HepG2 (cell line): ENCODE measurements at regions not wholly inside any gene's neighbourhood (a gene's known extent, or its start where the extent isn't known, plus 50 kb on each side); places are given as distances from the start of the nearest gene placed in this dataset.

Source experiments
- ATAC-seq: fragments of 200-7000 bp; cut with Tn5 transposase; 3 replicates; pipeline ENCODE4 v1.9.1; 2020; ENCODE audit warnings: mild to moderate bottlenecking, moderate library complexity
- BruUV-seq: library from RNA; stranded (reverse); fragments of 400-500 nt; replicated peaks from 2 replicates; lab custom pipeline; 2021; lab: Mats Ljungman, UMichigan
- CTCF ChIA-PET: fragments of 300-600 bp; formaldehyde crosslinking; extraction: SDS; loops from one replicate; lab custom pipeline; 2021; ENCODE audit warnings: low total read pairs, inconsistent platforms, low intra/inter-chr PET ratio; lab: Yijun Ruan, JAX
- POLR2A ChIA-PET: fragments of 350-600 bp; sonication (Branson Sonifier 250); formaldehyde crosslinking; loops from one replicate; lab custom pipeline; 2020; ENCODE audit warnings: antibody characterized with exemption, inconsistent platforms; lab: Yijun Ruan, JAX
- DNase-seq: peaks from one replicate; pipeline ENCODE4 v3.0.0-alpha.2; 2015; ENCODE audit warnings: low spot score
- FAIRE-seq: peaks from 3 replicates; lab custom pipeline; 2011; peaks lifted over from hg19 to GRCh38; lab: Jason Lieb, UNC
- H2AFZ ChIP-seq: one replicate; pipeline ENCODE4 v1.6.1; 2011; ENCODE audit warnings: low read length, inconsistent platforms
- H3K27ac ChIP-seq: fragments of 300-600 bp; 3 replicates; pipeline ENCODE4 v1.8.0; 2011; ENCODE audit warnings: mixed run types, mild to moderate bottlenecking, mixed read lengths, low read length, inconsistent platforms; ENCODE audit not compliant: insufficient read depth; ENCODE audit errors: extremely low read length
- H3K27me3 ChIP-seq, 2 experiments: fragments of 200-600 bp in 1 of 2; 2 replicates in 1 of 2; 3 replicates in 1 of 2; pipeline versions ENCODE4 v1.6.0 to v1.8.0; 2011; ENCODE audit warnings: low read length in 2 of 2, mild to moderate bottlenecking in 2 of 2, moderate library complexity in 2 of 2, inconsistent platforms in 1 of 2; ENCODE audit not compliant: insufficient read depth in 2 of 2, control insufficient read depth in 1 of 2
- H3K36me3 ChIP-seq, 2 experiments: fragments of 200-600 bp in 1 of 2; replicated peaks in 1 of 2; 2 replicates in 1 of 2; 3 replicates in 1 of 2; pipeline versions ENCODE4 v1.5.1 to v1.8.0; 2011; ENCODE audit warnings: low read length in 2 of 2, inconsistent platforms in 1 of 2; ENCODE audit not compliant: insufficient read depth in 2 of 2, control insufficient read depth in 1 of 2
- H3K4me1 ChIP-seq: 2 replicates; pipeline ENCODE4 v1.5.1; 2012; ENCODE audit warnings: low read length, inconsistent platforms; ENCODE audit not compliant: insufficient read depth
- H3K4me2 ChIP-seq: 2 replicates; pipeline ENCODE4 v1.6.0; 2011; ENCODE audit warnings: low read depth, low read length, inconsistent platforms
- H3K4me3 ChIP-seq, 3 experiments: fragments of 200-600 bp in 1 of 3; sonication (generic), shearing (Covaris generic) in 1 of 3; replicated peaks in 1 of 3; 2 replicates each; pipeline ENCODE4 v1.5.1; 2011 to 2016; ENCODE audit warnings: low read length in 3 of 3, inconsistent platforms in 2 of 3, low read depth in 2 of 3, mild to moderate bottlenecking in 2 of 3, control low read depth in 1 of 3, mixed read lengths in 1 of 3; ENCODE audit not compliant: insufficient read depth in 1 of 3
- H3K79me2 ChIP-seq: one replicate; pipeline ENCODE4 v1.6.1; 2011; ENCODE audit warnings: low read length, inconsistent platforms; ENCODE audit not compliant: insufficient read depth
- H3K9ac ChIP-seq: 2 replicates; pipeline ENCODE4 v1.6.0; 2011; ENCODE audit warnings: mild to moderate bottlenecking, low read depth, low read length, inconsistent platforms; ENCODE audit not compliant: insufficient read depth
- H3K9me3 ChIP-seq: 2 replicates; pipeline ENCODE4 v1.5.1; 2012; ENCODE audit warnings: mild to moderate bottlenecking, low read length
- H4K20me1 ChIP-seq: 2 replicates; pipeline ENCODE4 v1.6.0; 2011; ENCODE audit warnings: inconsistent platforms, mild to moderate bottlenecking, low read length, moderate library complexity; ENCODE audit not compliant: insufficient read depth
- ARNT ChIP-seq: fragments of 450-650 bp; IDR thresholded peaks from 2 replicates; pipeline ENCODE4 v1.6.1; 2017
- DNMT3B ChIP-seq: conservative IDR thresholded peaks from 2 replicates; pipeline ENCODE4 v1.6.1; 2016; ENCODE audit warnings: missing biosample characterization, control low read depth
- E2F2 ChIP-seq: sonication (generic); formaldehyde crosslinking; IDR thresholded peaks from 2 replicates; pipeline ENCODE4 v1.4.0; 2020; ENCODE audit warnings: missing genetic modification reagents, borderline replicate concordance
- GMEB1 ChIP-seq: sonication (generic); formaldehyde crosslinking; IDR thresholded peaks from 2 replicates; pipeline ENCODE4 v1.5.1; 2020; ENCODE audit warnings: missing genetic modification reagents, mild to moderate bottlenecking, borderline replicate concordance
- KLF11 ChIP-seq: IDR thresholded peaks from 2 replicates; pipeline ENCODE4 v1.6.1; 2016; ENCODE audit warnings: missing compliant biosample characterization
- KMT2B ChIP-seq: IDR thresholded peaks from 2 replicates; pipeline ENCODE4 v1.6.1; 2016; ENCODE audit warnings: missing genetic modification reagents, missing compliant biosample characterization
- ZNF549 ChIP-seq: sonication (generic); formaldehyde crosslinking; IDR thresholded peaks from 2 replicates; pipeline ENCODE4 v1.5.0; 2020; ENCODE audit warnings: missing genetic modification reagents
- ZNF589 ChIP-seq: sonication (generic); formaldehyde crosslinking; conservative IDR thresholded peaks from 2 replicates; pipeline ENCODE4 v1.8.0; 2022; ENCODE audit warnings: mild to moderate bottlenecking, moderate library complexity, missing genetic modification reagents
- ZNF614 ChIP-seq: IDR thresholded peaks from 2 replicates; pipeline ENCODE4 v1.6.1; 2018; ENCODE audit warnings: missing biosample characterization, missing genetic modification reagents, inconsistent platforms, borderline replicate concordance
- ZNF768 ChIP-seq: sonication (generic); formaldehyde crosslinking; IDR thresholded peaks from 2 replicates; pipeline ENCODE4 v1.4.0; 2020; ENCODE audit warnings: missing genetic modification reagents
- WGBS: methylation state at CpG from one replicate; pipeline ENCODE4 v1.1.6; 2017; ENCODE audit warnings: low lambda C conversion rate; 5-methylcytosine and 5-hydroxymethylcytosine counted together
- in situ Hi-C: cut with HindIII; loops from 2 replicates; pipeline ENCODE4 v1.10.0; 2017; ENCODE audit warnings: low pct_unique_long_range_greater_than_20kb; ENCODE audit not compliant: extremely low pct_ligation_motif_present
- intact Hi-C: fragments of 100-400 bp; cut with micrococcal nuclease; formaldehyde crosslinking; loops from one replicate; pipeline ENCODE4 v1.10.0; 2022; ENCODE audit not compliant: unreplicated experiment

- no peak for TF ChIP-seq ZNF549 (CRISPR knock-in tag)
Observed at GRCh38 chr7:25625306-25625992, 397.2 kb upstream of the NPVF start (continued).

DNA sequence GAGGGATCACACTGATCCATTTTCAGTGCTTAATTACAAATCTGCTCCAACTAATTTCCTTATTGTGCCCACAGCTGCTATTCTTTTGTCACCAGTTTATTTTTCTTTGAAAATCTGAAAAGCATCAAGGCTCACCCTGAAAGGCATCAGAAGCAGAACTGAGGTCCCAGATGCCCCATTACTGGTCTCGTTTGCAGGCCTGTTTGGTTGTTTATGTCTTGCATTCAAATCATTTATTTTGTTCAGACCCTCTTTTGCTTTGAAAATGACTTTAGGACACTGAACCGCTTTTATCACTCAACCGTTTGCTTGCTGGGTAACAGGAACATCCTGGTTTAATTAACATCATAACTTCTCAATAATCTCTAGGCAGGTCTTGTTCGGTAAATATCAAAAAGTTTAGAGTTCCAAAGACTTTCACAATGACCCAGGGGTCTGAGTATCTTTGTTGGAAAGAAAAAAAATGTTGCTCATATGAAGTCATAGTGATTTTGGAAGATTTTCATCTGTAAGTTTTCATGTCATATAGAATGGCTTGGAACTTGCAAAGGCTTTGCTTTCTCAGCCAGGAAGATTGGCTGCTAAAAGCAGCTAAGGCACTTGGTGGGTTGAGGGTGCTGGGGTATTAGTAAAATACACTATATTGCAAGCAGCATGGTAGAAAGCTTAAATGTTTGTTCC is 398.3 kb upstream of the NPVF start:
- H3K36me3 ChIP-seq, result no peaks in the 10 kb centered on the region
- H3K27me3 ChIP-seq, result 0 out of 5 replicates have a peak, but pooled peaks cover 0 to 9% of the 10 kb centered on the region in 2 experiments
- in situ Hi-C loops, result no loop called here
- no peaks in the 10 kb centered on the region for H3K9me3 ChIP-seq
- H3K79me2 ChIP-seq, result no peaks in the 10 kb centered on the region
- H4K20me1 ChIP-seq, result no peaks in the 10 kb centered on the region
- CTCF ChIA-PET, result no interaction called here
- 5% methylated on average over 4 of the region's 4 CpGs for WGBS
- DNase-seq (no peak), FAIRE-seq (no peak), ATAC-seq (no peak)
- H3K27ac ChIP-seq, result no peak overlapping the region
- TF ChIP-seq ARNT, result no peak
- TF ChIP-seq ZNF614, result no peak
- TF ChIP-seq ZNF768 (CRISPR knock-in tag), result no peak
- TF ChIP-seq ZNF589 (CRISPR knock-in tag), result no peak
- no peak overlapping the region for H3K4me3 ChIP-seq
- H2AFZ ChIP-seq, result no peak overlapping the region
- no TSS peak for BruUV-seq
- POLR2A ChIA-PET, result no interaction called here
- H3K4me2 ChIP-seq, result no peak overlapping the region
- intact Hi-C loops, result no loop called here
- no peaks in the 10 kb centered on the region for H3K4me1 ChIP-seq
- no peak overlapping the region for H3K9ac ChIP-seq

GRCh38 chr7:25628446-25628845 is 400.2 kb upstream of the NPVF start:
- Histone ChIP-seq H3K9me3 (no peaks in the 10 kb centered on the region), H4K20me1 (no peaks in the 10 kb centered on the region), H3K4me3 (no peak overlapping the region), H3K27ac (no peak overlapping the region), H3K9ac (no peak overlapping the region), H3K36me3 (no peaks in the 10 kb centered on the region), H3K79me2 (no peaks in the 10 kb centered on the region), H3K4me1 (no peaks in the 10 kb centered on the region), H3K27me3 (0 out of 5 replicates have a peak, but pooled peaks cover 0 to 8% of the 10 kb centered on the region in 2 experiments), H3K4me2 (no peak overlapping the region), H2AFZ (no peak overlapping the region)
- CTCF ChIA-PET, result no interaction called here
- 4% methylated on average over 3 of the region's 3 CpGs for WGBS
- BruUV-seq, result no TSS peak
- no peak for FAIRE-seq
- POLR2A ChIA-PET, result no interaction called here
- in situ Hi-C loops (no loop called here), intact Hi-C loops (no loop called here)
- no peak for DNase-seq
- ATAC-seq, result no peak
- TF ChIP-seq DNMT3B (CRISPR knock-in tag), result no peak
- no peak for TF ChIP-seq KMT2B
- no peak for TF ChIP-seq GMEB1 (CRISPR knock-in tag)
- no peak for TF ChIP-seq KLF11 (CRISPR knock-in tag)
- no peak for TF ChIP-seq E2F2 (CRISPR knock-in tag)
